ENCODE measurements at regions not wholly inside any gene's neighbourhood (a gene's known extent, or its start where the extent isn't known, plus 50 kb on each side); places are given as distances from the start of the nearest gene placed in this dataset.

- DNase-seq (ENCODE audit: low read depth): no peak
Observed at GRCh38 chr2:102078773-102079172, 63.8 kb upstream of the IL1R1 start.

GRCh38 chr2:102080451-102081242, 61.9 kb upstream of the IL1R1 start:
- DNase-seq (ENCODE audit: low read depth): no peak

GRCh38 chr2:102081243-102081522, 61.4 kb upstream of the IL1R1 start:
- no peak for DNase-seq (ENCODE audit: low read depth)

GRCh38 chr2:102081606-102082005, 60.9 kb upstream of the IL1R1 start:
- DNase-seq (ENCODE audit: low read depth): no peak

- peak; percentile 27 for DNase-seq (ENCODE audit: low read depth)
Observed at GRCh38 chr2:102082571-102083392, 59.8 kb upstream of the IL1R1 start.

GRCh38 chr2:102083393-102083703, 59.2 kb upstream of the IL1R1 start:
- DNase-seq (ENCODE audit: low read depth): no peak

- DNase-seq (ENCODE audit: low read depth): no peak
Observed at GRCh38 chr2:102084651-102085050, 57.9 kb upstream of the IL1R1 start.

- no peak for DNase-seq (ENCODE audit: low read depth)
Observed at GRCh38 chr2:102085238-102085637, 57.3 kb upstream of the IL1R1 start.

- DNase-seq (ENCODE audit: low read depth): no peak
Observed at GRCh38 chr2:102086150-102086872, 56.2 kb upstream of the IL1R1 start.

- no peak for DNase-seq (ENCODE audit: low read depth)
Observed at GRCh38 chr2:102091121-102091520, 51.4 kb upstream of the IL1R1 start.

- no peak for DNase-seq (ENCODE audit: low read depth)
Observed at GRCh38 chr2:102091908-102092307, 50.6 kb upstream of the IL1R1 start.

- no peak for DNase-seq (ENCODE audit: low read depth)
Observed at GRCh38 chr2:102092535-102092934, 50.0 kb upstream of the IL1R1 start.

All from stimulated activated CD8-positive, alpha-beta memory T cell treated with anti-CD3 and anti-CD28 coated beads, Interleukin-12 subunit alpha, Interleukin-12 subunit beta, amount 100 ng/mL, for 4 hours (primary cell).